Upper lobe of left lung (tissue), 4 donors: ENCODE measurements at regions not wholly inside any gene's neighbourhood (a gene's known extent, or its start where the extent isn't known, plus 50 kb on each side); places are given as distances from the start of the nearest gene placed in this dataset.

Source experiments
- CTCF ChIP-seq, 6 experiments: fragments of 450-650 bp in 4 of 6; fragments of 200-600 bp in 2 of 6; sonication (generic) in 2 of 6; IDR thresholded peaks; one replicate each; pipeline ENCODE4 v1.5.1; 2016 to 2019; ENCODE audit warnings: antibody characterized with exemption in 6 of 6
- EP300 ChIP-seq, 4 donors: sonication (generic); formaldehyde crosslinking; IDR thresholded peaks; one replicate each; pipeline ENCODE4 v1.5.1; 2017; ENCODE audit warnings: antibody characterized with exemption in 4 of 4, control low read depth in 2 of 4

DNA sequence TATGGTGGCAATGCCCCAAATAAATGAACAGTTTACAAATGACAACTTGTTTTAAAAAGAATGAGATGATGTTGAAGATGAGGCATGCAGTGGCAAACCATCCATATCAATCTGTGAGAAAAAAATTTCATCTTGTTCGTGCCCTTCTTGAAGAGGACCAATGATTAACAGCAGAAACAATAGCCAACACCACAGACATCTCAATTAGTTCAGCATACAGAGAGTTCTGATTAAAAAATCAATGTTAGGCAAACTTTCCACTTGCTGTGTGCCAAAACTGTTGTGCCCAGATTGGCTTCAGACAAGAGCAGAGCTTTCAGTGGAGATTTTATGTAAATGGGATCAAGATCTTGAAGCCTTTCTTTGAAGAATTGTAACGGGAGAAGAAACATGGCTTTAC lies 329.9 kb downstream of the BMP4 start:
- TF ChIP-seq EP300 (IDR thresholded peaks at IDR 0.05) (no peak), CTCF (IDR thresholded peaks at IDR 0.05) (no peak)
